PC-3 (cell line): ENCODE measurements at regions not wholly inside any gene's neighbourhood (a gene's known extent, or its start where the extent isn't known, plus 50 kb on each side); places are given as distances from the start of the nearest gene placed in this dataset.

Source experiments
- ATAC-seq: fragments of 200-7000 bp; cut with Tn5 transposase; 2 replicates; pipeline ENCODE4 v1.9.1; 2020; ENCODE audit warnings: mild to moderate bottlenecking, moderate library complexity
- BruUV-seq: library from RNA; stranded (reverse); fragments of 400-500 nt; replicated peaks from 2 replicates; lab custom pipeline; 2021; lab: Mats Ljungman, UMichigan
- CTCF ChIA-PET: fragments of 300-600 bp; sonication (Branson Sonifier 250); formaldehyde crosslinking; loops from one replicate; lab custom pipeline; 2022; ENCODE audit warnings: antibody characterized with exemption; lab: Charles Lee
- POLR2A ChIA-PET: fragments of 300-600 bp; sonication (Branson Sonifier 250); formaldehyde crosslinking; loops from one replicate; lab custom pipeline; 2022; ENCODE audit warnings: antibody characterized with exemption; ENCODE audit not compliant: unreplicated experiment; lab: Charles Lee
- DNase-seq: peaks from one replicate; pipeline ENCODE4 v3.0.0-alpha.2; 2015
- H2AFZ ChIP-seq: fragments of 300-600 bp; sonication (generic); 2 replicates; pipeline ENCODE4 v1.6.0; 2016; ENCODE audit warnings: antibody characterized with exemption, low read length
- H3F3A ChIP-seq: fragments of 300-600 bp; sonication (generic); one replicate; pipeline ENCODE4 v1.6.0; 2017; ENCODE audit warnings: antibody characterized with exemption, low read length, control low read depth, mild to moderate bottlenecking; ENCODE audit not compliant: unreplicated experiment
- H3K27ac ChIP-seq: fragments of 300-600 bp; sonication (generic); 2 replicates; pipeline ENCODE4 v1.5.1; 2016; ENCODE audit warnings: mild to moderate bottlenecking, low read length
- H3K27me3 ChIP-seq: fragments of 300-600 bp; sonication (generic); 2 replicates; pipeline ENCODE4 v1.6.1; 2016; ENCODE audit warnings: low read length, mixed read lengths
- H3K36me3 ChIP-seq: fragments of 300-600 bp; sonication (generic); 2 replicates; pipeline ENCODE4 v1.6.1; 2016; ENCODE audit warnings: low read depth, mixed run types, low read length, mixed read lengths
- H3K4me1 ChIP-seq: fragments of 300-600 bp; sonication (generic); 2 replicates; pipeline ENCODE4 v1.5.1; 2016; ENCODE audit warnings: low read length; ENCODE audit not compliant: insufficient read depth
- H3K4me2 ChIP-seq: fragments of 300-600 bp; sonication (generic); 2 replicates; pipeline ENCODE4 v1.6.0; 2016; ENCODE audit warnings: low read length
- H3K4me3 ChIP-seq: fragments of 300-600 bp; sonication (generic); 2 replicates; pipeline ENCODE4 v1.5.1; 2016; ENCODE audit warnings: mild to moderate bottlenecking, low read length, mixed read lengths
- H3K79me2 ChIP-seq: fragments of 300-600 bp; sonication (generic); 2 replicates; pipeline ENCODE4 v1.6.1; 2017; ENCODE audit warnings: low read length, mixed read lengths
- H3K9ac ChIP-seq: fragments of 300-600 bp; sonication (generic); 2 replicates; pipeline ENCODE4 v1.6.0; 2016; ENCODE audit warnings: mild to moderate bottlenecking, low read length
- H3K9me2 ChIP-seq: fragments of 300-600 bp; sonication (generic); replicated peaks from 2 replicates; pipeline ENCODE4 v1.6.1; 2016; ENCODE audit warnings: mixed run types, low read length, mixed read lengths
- H3K9me3 ChIP-seq: fragments of 300-600 bp; sonication (generic); 2 replicates; pipeline ENCODE4 v1.6.1; 2016; ENCODE audit warnings: low read length, mixed read lengths
- H4K20me1 ChIP-seq: fragments of 300-600 bp; sonication (generic); 2 replicates; pipeline ENCODE4 v1.6.1; 2016; ENCODE audit warnings: low read length, mixed read lengths
- CTCF ChIP-seq: fragments of 300-600 bp; sonication (generic); conservative IDR thresholded peaks from 2 replicates; pipeline ENCODE4 v1.5.1; 2017; ENCODE audit warnings: antibody characterized with exemption, low read depth, mild to moderate bottlenecking, low read length
- EZH2 ChIP-seq: fragments of 300-600 bp; sonication (generic); IDR thresholded peaks from one replicate; pipeline ENCODE4 v1.6.1; 2017; ENCODE audit warnings: antibody characterized with exemption, mild to moderate bottlenecking, low read length; ENCODE audit not compliant: unreplicated experiment
- EZH2phosphoT487 ChIP-seq: fragments of 300-600 bp; sonication (generic); IDR thresholded peaks from 2 replicates; pipeline ENCODE4 v1.6.1; 2018; ENCODE audit warnings: mild to moderate bottlenecking, antibody characterized with exemption, low read length, borderline replicate concordance
- intact Hi-C: fragments of 100-400 bp; cut with micrococcal nuclease; formaldehyde crosslinking; loops from 2 replicates; pipeline ENCODE4 v1.9.0; 2023

- CTCF ChIA-PET: no interaction called here
These were observed 127.5 kb downstream of the RFC3 start for GRCh38 chr13:33945477-33945876.

GRCh38 chr13:33953203-33953602, 135.3 kb downstream of the RFC3 start:
- Histone ChIP-seq H3K9ac (no peak overlapping the region), H2AFZ (no peak overlapping the region), H4K20me1 (no peaks in the 10 kb centered on the region), H3K27me3 (no peaks in the 10 kb centered on the region), H3K79me2 (no peaks in the 10 kb centered on the region), H3K9me3 (no peaks in the 10 kb centered on the region), H3K9me2 (no peaks in the 10 kb centered on the region), H3K36me3 (no peaks in the 10 kb centered on the region), H3F3A (no peaks in the 10 kb centered on the region), H3K4me3 (no peak overlapping the region), H3K27ac (no peak overlapping the region), H3K4me2 (no peak overlapping the region), H3K4me1 (no peaks in the 10 kb centered on the region)
- ChIA-PET CTCF (no interaction called here), POLR2A (no interaction called here)
- intact Hi-C loops: no loop called here
- ATAC-seq (no peak), DNase-seq (peak; percentile 13)
- TF ChIP-seq EZH2phosphoT487 (no peak), CTCF (no peak), EZH2 (no peak)
- BruUV-seq: no TSS peak

More at GRCh38 chr13:33945477-33945876, 127.5 kb downstream of the RFC3 start:
- no peak for ATAC-seq
- TF ChIP-seq CTCF (no peak), EZH2 (no peak), EZH2phosphoT487 (no peak)
- no peaks in the 10 kb centered on the region for H4K20me1 ChIP-seq
- H2AFZ ChIP-seq: no peak overlapping the region
- no peak overlapping the region for H3K27ac ChIP-seq
- intact Hi-C loops: no loop called here
- POLR2A ChIA-PET: no interaction called here
- no peaks in the 10 kb centered on the region for H3K9me3 ChIP-seq
- H3K27me3 ChIP-seq: no peaks in the 10 kb centered on the region
- no peak overlapping the region for H3K4me2 ChIP-seq
- no TSS peak for BruUV-seq
- H3K9ac ChIP-seq: no peak overlapping the region
- no peaks in the 10 kb centered on the region for H3K4me1 ChIP-seq
- H3F3A ChIP-seq: no peaks in the 10 kb centered on the region
- no peak for DNase-seq
- H3K79me2 ChIP-seq: no peaks in the 10 kb centered on the region
- no peaks in the 10 kb centered on the region for H3K36me3 ChIP-seq
- no peaks in the 10 kb centered on the region for H3K9me2 ChIP-seq
- no peak overlapping the region for H3K4me3 ChIP-seq

- no peaks in the 10 kb centered on the region for H3K27me3 ChIP-seq
- no peak overlapping the region for H3K9ac ChIP-seq
- no peak overlapping the region for H3K4me3 ChIP-seq
- DNase-seq: no peak
- intact Hi-C loops: no loop called here
- H3K27ac ChIP-seq: no peak overlapping the region
- TF ChIP-seq EZH2 (no peak), EZH2phosphoT487 (no peak), CTCF (no peak)
- H3K4me2 ChIP-seq: no peak overlapping the region
- ChIA-PET CTCF (no interaction called here), POLR2A (no interaction called here)
- no peaks in the 10 kb centered on the region for H3F3A ChIP-seq
- BruUV-seq: no TSS peak
- H3K9me2 ChIP-seq: no peaks in the 10 kb centered on the region
- no peaks in the 10 kb centered on the region for H4K20me1 ChIP-seq
- H3K36me3 ChIP-seq: no peaks in the 10 kb centered on the region
- no peaks in the 10 kb centered on the region for H3K4me1 ChIP-seq
- H3K79me2 ChIP-seq: no peaks in the 10 kb centered on the region
- H3K9me3 ChIP-seq: no peaks in the 10 kb centered on the region
- no peak for ATAC-seq
- H2AFZ ChIP-seq: no peak overlapping the region
These were observed 135.8 kb downstream of the RFC3 start for GRCh38 chr13:33953781-33954180.
